Neural crest cell (in vitro differentiated cells): ENCODE measurements at regions not wholly inside any gene's neighbourhood (a gene's known extent, or its start where the extent isn't known, plus 50 kb on each side); places are given as distances from the start of the nearest gene placed in this dataset.

Experiments
- DNase-seq: peaks from one replicate; pipeline ENCODE4 v3.0.0; 2021; ENCODE audit warnings: low read depth, mixed read lengths, low spot score
- H3K27ac Mint-ChIP-seq: one replicate; pipeline ENCODE4 v1.8.0; 2021; ENCODE audit warnings: mild to moderate bottlenecking, mixed read lengths; ENCODE audit not compliant: unreplicated experiment
- H3K27me3 Mint-ChIP-seq: 2 replicates; pipeline ENCODE4 v1.8.0; 2021; ENCODE audit warnings: low read depth, mild to moderate bottlenecking, mixed read lengths
- H3K36me3 Mint-ChIP-seq: 2 replicates; pipeline ENCODE4 v1.8.0; 2021; ENCODE audit warnings: low read depth, mild to moderate bottlenecking, mixed read lengths
- H3K4me1 Mint-ChIP-seq: 2 replicates; pipeline ENCODE4 v1.8.0; 2021; ENCODE audit warnings: mixed read lengths
- H3K4me3 Mint-ChIP-seq: one replicate; pipeline ENCODE4 v1.8.0; 2021; ENCODE audit warnings: mild to moderate bottlenecking, mixed read lengths
- H3K9me3 Mint-ChIP-seq: 2 replicates; pipeline ENCODE4 v1.8.0; 2021; ENCODE audit warnings: mixed read lengths
- CTCF ChIP-seq: fragments of 200-600 bp; sonication (generic); conservative IDR thresholded peaks from 2 replicates; pipeline ENCODE4 v1.5.0; 2021; ENCODE audit warnings: antibody characterized with exemption, mild to moderate bottlenecking

- Mint-ChIP-seq H3K4me1 (no peaks in the 10 kb centered on the region), H3K36me3 (peaks cover 3% of the 10 kb centered on the region), H3K27ac (no peak overlapping the region), H3K27me3 (no peaks in the 10 kb centered on the region), H3K4me3 (no peak overlapping the region), H3K9me3 (peaks cover 16% of the 10 kb centered on the region)
- DNase-seq, result no peak
- no peak for TF ChIP-seq CTCF
These were observed 1144.6 kb upstream of the TMPRSS15 start for GRCh38 chr21:19547951-19548840.

- Mint-ChIP-seq H3K4me1 (no peaks in the 10 kb centered on the region), H3K36me3 (no peaks in the 10 kb centered on the region), H3K27ac (no peak overlapping the region), H3K4me3 (no peak overlapping the region), H3K9me3 (peaks cover 5% of the 10 kb centered on the region), H3K27me3 (no peaks in the 10 kb centered on the region)
- no peak for DNase-seq
- no peak for TF ChIP-seq CTCF
These were observed 1150.5 kb upstream of the TMPRSS15 start for GRCh38 chr21:19553919-19554615.

GRCh38 chr21:19557046-19557445, 1153.5 kb upstream of the TMPRSS15 start:
- no peak for DNase-seq
- peak overlapping the region; percentile 16 for H3K27ac Mint-ChIP-seq
- H3K27me3 Mint-ChIP-seq, result no peaks in the 10 kb centered on the region
- H3K4me1 Mint-ChIP-seq, result no peaks in the 10 kb centered on the region
- no peaks in the 10 kb centered on the region for H3K36me3 Mint-ChIP-seq
- no peak overlapping the region for H3K4me3 Mint-ChIP-seq
- no peak for TF ChIP-seq CTCF
- H3K9me3 Mint-ChIP-seq, result peaks cover 6% of the 10 kb centered on the region

- DNase-seq, result no peak
- no peak overlapping the region for H3K27ac Mint-ChIP-seq
- H3K27me3 Mint-ChIP-seq, result no peaks in the 10 kb centered on the region
- H3K36me3 Mint-ChIP-seq, result no peaks in the 10 kb centered on the region
- H3K4me1 Mint-ChIP-seq, result no peaks in the 10 kb centered on the region
- no peak overlapping the region for H3K4me3 Mint-ChIP-seq
- no peak for TF ChIP-seq CTCF
- peaks cover 6% of the 10 kb centered on the region for H3K9me3 Mint-ChIP-seq
These were observed 1153.9 kb upstream of the TMPRSS15 start for GRCh38 chr21:19557488-19557887.

GRCh38 chr21:19565587-19565986, 1162.0 kb upstream of the TMPRSS15 start:
- Mint-ChIP-seq H3K9me3 (peaks cover under 1% of the 10 kb centered on the region), H3K4me1 (no peaks in the 10 kb centered on the region), H3K4me3 (no peak overlapping the region), H3K27ac (no peak overlapping the region), H3K27me3 (no peaks in the 10 kb centered on the region), H3K36me3 (no peaks in the 10 kb centered on the region)
- no peak for DNase-seq
- TF ChIP-seq CTCF, result no peak
